ENCODE measurements at regions not wholly inside any gene's neighbourhood (a gene's known extent, or its start where the extent isn't known, plus 50 kb on each side); places are given as distances from the start of the nearest gene placed in this dataset.

DNA sequence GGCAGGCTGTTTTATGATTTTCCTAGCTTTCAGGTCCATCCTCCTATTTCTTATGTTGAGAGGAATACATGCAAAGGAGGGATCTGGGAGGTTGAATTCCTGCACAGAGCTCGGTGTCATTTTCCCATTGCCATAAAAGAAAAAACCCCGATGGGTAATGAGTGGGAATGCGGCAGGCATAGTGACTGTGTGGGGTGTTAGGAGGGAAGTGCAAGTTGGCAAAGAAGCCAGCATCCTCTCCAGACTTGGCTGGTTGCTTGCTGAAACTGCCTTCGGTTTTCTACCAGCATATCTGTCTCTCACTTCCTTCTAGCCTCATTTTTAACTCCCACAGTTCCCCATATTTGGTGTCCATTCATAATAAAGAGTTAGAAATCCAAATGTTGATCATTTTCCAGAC lies 1046.1 kb downstream of the SLC6A15 start:
- Histone ChIP-seq H3K9me3 (ENCODE audit: insufficient read depth, low read length) (no peaks in the 10 kb centered on the region), H3K4me1 (ENCODE audit: low read length) (peaks cover 8% of the 10 kb centered on the region; the same call in 1 of the 2 replicates), H2AFZ (ENCODE audit: low read depth, low read length) (no peak overlapping the region), H3K4me2 (ENCODE audit: low read length) (no peak overlapping the region), H3K9ac (ENCODE audit: low read length) (no peak overlapping the region), H3K27me3 (ENCODE audit: low read depth, low read length) (no peaks in the 10 kb centered on the region), H3K27ac (ENCODE audit: low read length) (no peak overlapping the region), H4K20me1 (ENCODE audit: insufficient read depth, low read length) (no peaks in the 10 kb centered on the region), H3K4me3 (ENCODE audit: low read length) (no peak overlapping the region), H3K36me3 (replicated peaks; ENCODE audit: low read depth, low read length) (no peaks in the 10 kb centered on the region), H3K79me2 (ENCODE audit: low read length) (no peaks in the 10 kb centered on the region)
- TF ChIP-seq, protein P1, sequence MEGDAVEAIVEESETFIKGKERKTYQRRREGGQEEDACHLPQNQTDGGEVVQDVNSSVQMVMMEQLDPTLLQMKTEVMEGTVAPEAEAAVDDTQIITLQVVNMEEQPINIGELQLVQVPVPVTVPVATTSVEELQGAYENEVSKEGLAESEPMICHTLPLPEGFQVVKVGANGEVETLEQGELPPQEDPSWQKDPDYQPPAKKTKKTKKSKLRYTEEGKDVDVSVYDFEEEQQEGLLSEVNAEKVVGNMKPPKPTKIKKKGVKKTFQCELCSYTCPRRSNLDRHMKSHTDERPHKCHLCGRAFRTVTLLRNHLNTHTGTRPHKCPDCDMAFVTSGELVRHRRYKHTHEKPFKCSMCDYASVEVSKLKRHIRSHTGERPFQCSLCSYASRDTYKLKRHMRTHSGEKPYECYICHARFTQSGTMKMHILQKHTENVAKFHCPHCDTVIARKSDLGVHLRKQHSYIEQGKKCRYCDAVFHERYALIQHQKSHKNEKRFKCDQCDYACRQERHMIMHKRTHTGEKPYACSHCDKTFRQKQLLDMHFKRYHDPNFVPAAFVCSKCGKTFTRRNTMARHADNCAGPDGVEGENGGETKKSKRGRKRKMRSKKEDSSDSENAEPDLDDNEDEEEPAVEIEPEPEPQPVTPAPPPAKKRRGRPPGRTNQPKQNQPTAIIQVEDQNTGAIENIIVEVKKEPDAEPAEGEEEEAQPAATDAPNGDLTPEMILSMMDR (IDR thresholded peaks at IDR 0.05; ENCODE audit: low read depth, low read length), result no peak
- TF ChIP-seq EZH2phosphoT487 (IDR thresholded peaks at IDR 0.05; ENCODE audit: low read depth), result no peak

DNA sequence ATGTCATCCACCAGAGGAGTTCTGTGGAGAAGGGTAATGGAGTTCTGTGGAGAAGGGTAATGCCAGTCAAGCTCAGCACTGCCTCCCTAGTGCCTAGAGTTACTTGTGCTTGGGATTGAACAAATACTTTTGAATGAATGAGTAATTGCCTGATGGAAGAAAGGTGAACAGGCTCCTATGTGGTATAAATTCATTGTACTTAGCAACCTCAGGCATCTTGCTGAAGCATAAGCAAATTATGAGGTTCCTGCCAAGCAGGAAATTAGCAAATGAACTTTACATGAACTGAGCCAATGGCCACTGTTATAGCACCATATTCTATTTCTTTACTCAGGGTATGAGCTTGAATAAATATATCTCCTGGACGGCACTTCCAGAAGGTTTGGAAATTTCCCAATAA lies 1047.2 kb downstream of the SLC6A15 start:
- no peaks in the 10 kb centered on the region for H4K20me1 ChIP-seq (ENCODE audit: insufficient read depth, low read length)
- H3K36me3 ChIP-seq (replicated peaks; ENCODE audit: low read depth, low read length), result no peaks in the 10 kb centered on the region
- H3K27me3 ChIP-seq (ENCODE audit: low read depth, low read length), result no peaks in the 10 kb centered on the region
- H3K4me3 ChIP-seq (ENCODE audit: low read length), result no peak overlapping the region
- H2AFZ ChIP-seq (ENCODE audit: low read depth, low read length), result no peak overlapping the region
- H3K9me3 ChIP-seq (ENCODE audit: insufficient read depth, low read length), result no peaks in the 10 kb centered on the region
- H3K9ac ChIP-seq (ENCODE audit: low read length), result no peak overlapping the region
- peaks cover 8% of the 10 kb centered on the region; the same call in 1 of the 2 replicates for H3K4me1 ChIP-seq (ENCODE audit: low read length)
- H3K27ac ChIP-seq (ENCODE audit: low read length), result no peak overlapping the region
- H3K79me2 ChIP-seq (ENCODE audit: low read length), result no peaks in the 10 kb centered on the region
- no peak for TF ChIP-seq EZH2phosphoT487 (IDR thresholded peaks at IDR 0.05; ENCODE audit: low read depth)
- TF ChIP-seq, protein P1 (IDR thresholded peaks at IDR 0.05; ENCODE audit: low read depth, low read length), result no peak
- no peak overlapping the region for H3K4me2 ChIP-seq (ENCODE audit: low read length)

DNA sequence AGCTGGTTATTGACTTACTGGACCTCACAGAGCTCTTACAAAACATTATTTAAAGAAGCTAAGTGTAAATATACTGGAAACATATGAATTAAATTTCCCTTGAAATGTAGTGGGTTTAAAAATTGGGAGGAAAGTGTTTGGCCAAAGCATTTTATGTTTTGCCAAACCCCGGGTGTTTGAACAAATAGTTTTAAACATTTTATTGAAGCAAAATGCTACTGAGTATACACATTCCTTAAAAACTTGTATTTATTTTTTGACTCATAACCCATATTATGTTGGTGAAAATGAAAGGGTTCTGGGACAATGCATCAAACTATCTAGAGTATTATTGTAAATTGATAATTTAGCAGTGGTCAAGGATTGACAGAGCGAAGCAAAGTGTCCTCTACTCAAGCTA lies 1048.5 kb downstream of the SLC6A15 start:
- Histone ChIP-seq H2AFZ (ENCODE audit: low read depth, low read length) (no peak overlapping the region), H3K36me3 (replicated peaks; ENCODE audit: low read depth, low read length) (no peaks in the 10 kb centered on the region), H3K4me3 (ENCODE audit: low read length) (no peak overlapping the region), H3K4me1 (ENCODE audit: low read length) (peaks cover 8% of the 10 kb centered on the region; the same call in 1 of the 2 replicates), H3K79me2 (ENCODE audit: low read length) (no peaks in the 10 kb centered on the region), H3K4me2 (ENCODE audit: low read length) (no peak overlapping the region), H3K27ac (ENCODE audit: low read length) (no peak overlapping the region), H4K20me1 (ENCODE audit: insufficient read depth, low read length) (no peaks in the 10 kb centered on the region), H3K9ac (ENCODE audit: low read length) (no peak overlapping the region), H3K27me3 (ENCODE audit: low read depth, low read length) (no peaks in the 10 kb centered on the region), H3K9me3 (ENCODE audit: insufficient read depth, low read length) (no peaks in the 10 kb centered on the region)
- TF ChIP-seq EZH2phosphoT487 (IDR thresholded peaks at IDR 0.05; ENCODE audit: low read depth), result no peak
- TF ChIP-seq, protein P1 (IDR thresholded peaks at IDR 0.05; ENCODE audit: low read depth, low read length), result no peak

DNA sequence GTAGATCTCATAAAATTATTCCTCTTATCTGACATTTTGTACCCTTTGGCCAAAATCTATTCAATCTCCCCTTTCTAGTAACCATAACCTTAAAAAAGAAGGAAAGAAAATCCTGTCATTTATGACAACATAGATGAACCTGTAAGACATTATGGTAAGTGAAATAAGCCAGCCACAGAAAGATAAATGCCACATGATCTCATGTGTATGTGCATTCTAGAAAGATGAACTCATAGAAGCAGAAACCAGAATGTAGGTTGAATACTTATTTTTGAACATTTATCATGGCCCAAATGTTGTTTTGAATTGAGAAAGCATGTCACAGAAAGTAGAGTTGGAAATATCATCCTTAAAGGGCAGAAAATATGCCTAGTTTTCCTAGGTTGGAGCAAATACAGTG lies 1053.6 kb downstream of the SLC6A15 start:
- Histone ChIP-seq H3K4me2 (ENCODE audit: low read length) (no peak overlapping the region), H4K20me1 (ENCODE audit: insufficient read depth, low read length) (no peaks in the 10 kb centered on the region), H3K4me1 (ENCODE audit: low read length) (no peaks in the 10 kb centered on the region), H3K27ac (ENCODE audit: low read length) (no peak overlapping the region), H3K9ac (ENCODE audit: low read length) (no peak overlapping the region), H3K36me3 (replicated peaks; ENCODE audit: low read depth, low read length) (peaks cover 4% of the 10 kb centered on the region), H3K27me3 (ENCODE audit: low read depth, low read length) (no peaks in the 10 kb centered on the region), H3K79me2 (ENCODE audit: low read length) (no peaks in the 10 kb centered on the region), H3K4me3 (ENCODE audit: low read length) (no peak overlapping the region), H2AFZ (ENCODE audit: low read depth, low read length) (no peak overlapping the region), H3K9me3 (ENCODE audit: insufficient read depth, low read length) (peaks cover 3% of the 10 kb centered on the region; the same call in 1 of the 2 replicates)
- TF ChIP-seq, protein P1 (IDR thresholded peaks at IDR 0.05; ENCODE audit: low read depth, low read length), result no peak
- no peak for TF ChIP-seq EZH2phosphoT487 (IDR thresholded peaks at IDR 0.05; ENCODE audit: low read depth)
